Left colon (tissue), 2 donors: ENCODE measurements at regions not wholly inside any gene's neighbourhood (a gene's known extent, or its start where the extent isn't known, plus 50 kb on each side); places are given as distances from the start of the nearest gene placed in this dataset.
"Not testable (repeated sequence)": the region's sequence is repeated elsewhere in the genome, so short reads cannot be mapped to it uniquely, and the experiment has no call there.

Experiments
- ATAC-seq: fragments of 200-7000 bp; cut with Tn5 transposase; one replicate; pipeline ENCODE4 v1.9.1; 2020; ENCODE audit warnings: mild to moderate bottlenecking, moderate library complexity
- DNase-seq, 2 donors: peaks; one replicate each; pipeline ENCODE4 v3.0.0-alpha.2; 2020
- intact Hi-C, 2 donors: fragments of 100-400 bp; cut with DNase I in 1 of 2; cut with micrococcal nuclease in 1 of 2; formaldehyde crosslinking; loops; one replicate each; pipeline versions ENCODE4 v1.11.2 to v1.14.0; 2022; cut with DNase I, micrococcal nuclease
- donor health status: DM: no; HTN: no; CAD: no.
- donor health status: DM: yes; HTN: yes; CAD: no.

- ATAC-seq, intact Hi-C loops, DNase-seq: not testable (repeated sequence)
Measured at GRCh38 chr11:67881836-67882235, 122.1 kb downstream of the UNC93B1 start.

- DNase-seq, intact Hi-C loops, ATAC-seq: not testable (repeated sequence)
Measured at GRCh38 chr11:67880594-67881196, 123.2 kb downstream of the UNC93B1 start.

GRCh38 chr11:67878666-67879065 is 125.2 kb downstream of the UNC93B1 start:
- ATAC-seq, intact Hi-C loops, DNase-seq: not testable (repeated sequence)

GRCh38 chr11:67877316-67877715 is 126.6 kb downstream of the UNC93B1 start:
- intact Hi-C loops, DNase-seq, ATAC-seq: not testable (repeated sequence)

GRCh38 chr11:67873223-67873622 is 130.7 kb downstream of the UNC93B1 start:
- intact Hi-C loops, ATAC-seq, DNase-seq: not testable (repeated sequence)

GRCh38 chr11:67871168-67871567 is 132.7 kb downstream of the UNC93B1 start:
- intact Hi-C loops, ATAC-seq: not testable (repeated sequence)
- DNase-seq, result peak in 1 of 2 donors; percentile 23

- intact Hi-C loops, ATAC-seq: not testable (repeated sequence)
Measured at GRCh38 chr11:67862896-67863295, 141.0 kb downstream of the UNC93B1 start.

GRCh38 chr11:67859513-67860161 is 144.3 kb downstream of the UNC93B1 start:
- ATAC-seq, intact Hi-C loops: not testable (repeated sequence)
- peak in 1 of 2 donors; percentile 29 for DNase-seq

More at GRCh38 chr11:67862896-67863295, 141.0 kb downstream of the UNC93B1 start:
- DNase-seq, result not testable (repeated sequence)

GRCh38 chr11:67850747-67851146 is 153.2 kb downstream of the UNC93B1 start:
- intact Hi-C loops, DNase-seq, ATAC-seq: not testable (repeated sequence)

GRCh38 chr11:67849766-67850165 is 154.1 kb downstream of the UNC93B1 start:
- DNase-seq, ATAC-seq, intact Hi-C loops: not testable (repeated sequence)

GRCh38 chr11:67847896-67848875 is 155.7 kb downstream of the UNC93B1 start:
- peak in 1 of 2 donors; percentile 30 for DNase-seq
- ATAC-seq, intact Hi-C loops: not testable (repeated sequence)

GRCh38 chr11:67846303-67846702 is 157.6 kb downstream of the UNC93B1 start:
- ATAC-seq, DNase-seq, intact Hi-C loops: not testable (repeated sequence)

GRCh38 chr11:67845296-67845695 is 158.6 kb downstream of the UNC93B1 start:
- ATAC-seq, intact Hi-C loops: not testable (repeated sequence)

GRCh38 chr11:67840599-67840998 is 163.3 kb downstream of the UNC93B1 start:
- DNase-seq, intact Hi-C loops, ATAC-seq: not testable (repeated sequence)

More at GRCh38 chr11:67845296-67845695, 158.6 kb downstream of the UNC93B1 start:
- not testable (repeated sequence) for DNase-seq

GRCh38 chr11:67830152-67830551 is 155.7 kb upstream of the ALDH3B2 start:
- DNase-seq, intact Hi-C loops, ATAC-seq: not testable (repeated sequence)

- DNase-seq, intact Hi-C loops, ATAC-seq: not testable (repeated sequence)
Measured at GRCh38 chr11:67826951-67827296, 152.5 kb upstream of the ALDH3B2 start.

- peak; percentile 64 for DNase-seq
- ATAC-seq, result not testable (repeated sequence)
Measured at GRCh38 chr11:67826028-67826950, 151.9 kb upstream of the ALDH3B2 start.

GRCh38 chr11:67824861-67825260 is 150.4 kb upstream of the ALDH3B2 start:
- intact Hi-C loops, DNase-seq, ATAC-seq: not testable (repeated sequence)

More at GRCh38 chr11:67826028-67826950, 151.9 kb upstream of the ALDH3B2 start:
- intact Hi-C loops, result not testable (repeated sequence)
